Endodermal cell (in vitro differentiated cells): ENCODE measurements at regions not wholly inside any gene's neighbourhood (a gene's known extent, or its start where the extent isn't known, plus 50 kb on each side); places are given as distances from the start of the nearest gene placed in this dataset.

Experiments used
- DNase-seq: peaks from one replicate; pipeline ENCODE4 v3.0.0-alpha.2; 2017
- H3K27ac ChIP-seq: 2 replicates; pipeline ENCODE4 v1.5.1; 2013; ENCODE audit warnings: mild to moderate bottlenecking, low read depth, low read length, moderate library complexity
- H3K27me3 ChIP-seq: 2 replicates; pipeline ENCODE4 v1.6.1; 2013; ENCODE audit warnings: mild to moderate bottlenecking, low read length, moderate library complexity; ENCODE audit not compliant: insufficient read depth, control insufficient read depth, poor library complexity, severe bottlenecking
- H3K36me3 ChIP-seq: 2 replicates; pipeline ENCODE4 v1.7.0; 2013; ENCODE audit warnings: mild to moderate bottlenecking, low read length, moderate library complexity; ENCODE audit not compliant: control insufficient read depth, insufficient read depth
- H3K4me1 ChIP-seq: one replicate; pipeline ENCODE4 v1.7.0; 2013; ENCODE audit warnings: low read length; ENCODE audit not compliant: control insufficient read depth, insufficient read depth
- H3K4me3 ChIP-seq: 2 replicates; pipeline ENCODE4 v1.5.1; 2013; ENCODE audit warnings: mild to moderate bottlenecking, low read length, moderate library complexity
- H3K9ac ChIP-seq: 2 replicates; pipeline ENCODE4 v1.6.1; 2013; ENCODE audit warnings: mild to moderate bottlenecking, low read length, moderate library complexity; ENCODE audit not compliant: poor library complexity, severe bottlenecking; ENCODE audit errors: extremely low read depth
- H3K9me3 ChIP-seq: 2 replicates; pipeline ENCODE4 v1.6.1; 2013; ENCODE audit warnings: mild to moderate bottlenecking, low read length, moderate library complexity; ENCODE audit not compliant: control insufficient read depth
- H3K27ac Mint-ChIP-seq: 2 replicates; pipeline ENCODE4 v1.8.0; 2020; ENCODE audit warnings: mixed read lengths
- H3K27me3 Mint-ChIP-seq: 2 replicates; pipeline ENCODE4 v1.8.0; 2021; ENCODE audit warnings: mild to moderate bottlenecking, mixed read lengths; ENCODE audit not compliant: insufficient read depth
- H3K36me3 Mint-ChIP-seq: 2 replicates; pipeline ENCODE4 v1.8.0; 2020; ENCODE audit warnings: low read depth, mixed read lengths
- H3K4me1 Mint-ChIP-seq: 2 replicates; pipeline ENCODE4 v1.8.0; 2020; ENCODE audit warnings: mixed read lengths
- H3K4me3 Mint-ChIP-seq: 2 replicates; pipeline ENCODE4 v1.8.0; 2020; ENCODE audit warnings: mild to moderate bottlenecking, moderate library complexity, mixed read lengths
- H3K9me3 Mint-ChIP-seq: 2 replicates; pipeline ENCODE4 v1.8.0; 2020; ENCODE audit warnings: mild to moderate bottlenecking, mixed read lengths
- CTCF ChIP-seq: fragments of 200-600 bp; sonication (generic); conservative IDR thresholded peaks from 2 replicates; pipeline ENCODE4 v1.5.0; 2021; ENCODE audit warnings: antibody characterized with exemption, mild to moderate bottlenecking
- WGBS, 2 experiments: methylation state at CpG; one replicate each; pipeline versions ENCODE4 v1.1.5 to v1.1.7; 2013; ENCODE audit warnings: missing lambda C conversion rate in 2 of 2, mixed read lengths in 1 of 2; ENCODE audit not compliant: insufficient coverage in 1 of 2, insufficient read length in 1 of 2; 5-methylcytosine and 5-hydroxymethylcytosine counted together

GRCh38 chr6:91540902-91541301 lies 954.0 kb upstream of the MAP3K7 start:
- no peak overlapping the region for H3K9ac ChIP-seq
- Mint-ChIP-seq H3K9me3 (peaks cover 7% of the 10 kb centered on the region), H3K4me3 (no peak overlapping the region), H3K27ac (no peak overlapping the region), H3K4me1 (no peaks in the 10 kb centered on the region), H3K36me3 (no peaks in the 10 kb centered on the region), H3K27me3 (no peaks in the 10 kb centered on the region)
- H3K27me3 ChIP-seq: no peaks in the 10 kb centered on the region
- no peaks in the 10 kb centered on the region for H3K36me3 ChIP-seq
- H3K4me3 ChIP-seq: no peak overlapping the region
- no peak for DNase-seq
- 58 to 89% methylated on average over 2 to 5 of the region's 5 CpGs for WGBS, 2 experiments
- H3K27ac ChIP-seq: no peak overlapping the region
- H3K9me3 ChIP-seq: peaks cover 7% of the 10 kb centered on the region
- no peak for TF ChIP-seq CTCF
- H3K4me1 ChIP-seq: no peaks in the 10 kb centered on the region

- no peak overlapping the region for H3K9ac ChIP-seq
- 81 to 89% methylated on average over 3 of the region's 3 CpGs for WGBS, 2 experiments
- H3K9me3 Mint-ChIP-seq: peaks cover 7% of the 10 kb centered on the region
These were observed 952.6 kb upstream of the MAP3K7 start for GRCh38 chr6:91539456-91539855.

GRCh38 chr6:91538622-91539021 lies 951.8 kb upstream of the MAP3K7 start:
- 67 to 100% methylated on average over 2 to 4 of the region's 4 CpGs for WGBS, 2 experiments

More at GRCh38 chr6:91539456-91539855, 952.6 kb upstream of the MAP3K7 start:
- no peak overlapping the region for H3K4me3 Mint-ChIP-seq
- H3K27me3 ChIP-seq: no peaks in the 10 kb centered on the region
- peaks cover 7% of the 10 kb centered on the region for H3K9me3 ChIP-seq
- H3K27me3 Mint-ChIP-seq: no peaks in the 10 kb centered on the region
- no peaks in the 10 kb centered on the region for H3K36me3 ChIP-seq
- no peak overlapping the region for H3K27ac Mint-ChIP-seq
- DNase-seq: no peak
- no peaks in the 10 kb centered on the region for H3K4me1 Mint-ChIP-seq
- no peaks in the 10 kb centered on the region for H3K36me3 Mint-ChIP-seq
- no peak overlapping the region for H3K27ac ChIP-seq
- H3K4me3 ChIP-seq: no peak overlapping the region
- TF ChIP-seq CTCF: no peak
- H3K4me1 ChIP-seq: no peaks in the 10 kb centered on the region

More at GRCh38 chr6:91538622-91539021, 951.8 kb upstream of the MAP3K7 start:
- DNase-seq: no peak
- no peaks in the 10 kb centered on the region for H3K4me1 ChIP-seq
- Mint-ChIP-seq H3K4me3 (no peak overlapping the region), H3K27me3 (no peaks in the 10 kb centered on the region), H3K27ac (no peak overlapping the region), H3K36me3 (no peaks in the 10 kb centered on the region), H3K4me1 (no peaks in the 10 kb centered on the region), H3K9me3 (peaks cover 7% of the 10 kb centered on the region)
- no peak for TF ChIP-seq CTCF
- no peak overlapping the region for H3K9ac ChIP-seq
- H3K36me3 ChIP-seq: no peaks in the 10 kb centered on the region
- no peak overlapping the region for H3K27ac ChIP-seq
- no peaks in the 10 kb centered on the region for H3K27me3 ChIP-seq
- H3K9me3 ChIP-seq: peaks cover 7% of the 10 kb centered on the region
- H3K4me3 ChIP-seq: no peak overlapping the region
